GM12878 (cell line): ENCODE measurements at regions not wholly inside any gene's neighbourhood (a gene's known extent, or its start where the extent isn't known, plus 50 kb on each side); places are given as distances from the start of the nearest gene placed in this dataset.

Experiments
- ATAC-seq: fragments of 200-7000 bp; cut with Tn5 transposase; 3 replicates; pipeline ENCODE4 v1.9.1; 2020; ENCODE audit warnings: mild to moderate bottlenecking, moderate library complexity
- BruUV-seq: library from RNA; stranded (reverse); fragments of 400-500 nt; replicated peaks from 2 replicates; lab custom pipeline; 2021; lab: Mats Ljungman, UMichigan
- CTCF ChIA-PET: fragments of 300-600 bp; sonication (Branson Sonifier 250); formaldehyde crosslinking; extraction: SDS; loops from one replicate; lab custom pipeline; 2021; ENCODE audit warnings: inconsistent platforms; lab: Yijun Ruan, JAX
- POLR2A ChIA-PET: fragments of 350-600 bp; formaldehyde crosslinking; extraction: SDS; loops from one replicate; lab custom pipeline; 2021; ENCODE audit warnings: inconsistent platforms; lab: Charles Lee
- RAD21 ChIA-PET: fragments of 300-600 bp; sonication (Branson Sonifier 250); formaldehyde crosslinking; loops from one replicate; lab custom pipeline; 2023; ENCODE audit warnings: antibody characterized with exemption; ENCODE audit not compliant: unreplicated experiment; lab: Charles Lee
- SMC1A ChIA-PET: fragments of 300-600 bp; sonication (Branson Sonifier 250); formaldehyde crosslinking; loops from one replicate; lab custom pipeline; 2023; ENCODE audit not compliant: unreplicated experiment, uncharacterized antibody; lab: Charles Lee
- DNase-seq: peaks from one replicate; pipeline ENCODE4 v3.0.0-alpha.2; 2011; ENCODE audit warnings: low read depth, low spot score
- FAIRE-seq: peaks from 3 replicates; lab custom pipeline; 2011; peaks lifted over from hg19 to GRCh38; lab: Jason Lieb, UNC
- H2AFZ ChIP-seq: 2 replicates; pipeline ENCODE4 v1.6.0; 2011; ENCODE audit warnings: low read depth, low read length, control low read depth; ENCODE audit not compliant: control insufficient read depth
- H3K27ac ChIP-seq: 2 replicates; pipeline ENCODE4 v1.5.1; 2011; ENCODE audit warnings: control low read depth; ENCODE audit not compliant: control insufficient read depth, insufficient read depth
- H3K27me3 ChIP-seq, 2 experiments: replicated peaks in 1 of 2; 2 replicates each; pipeline versions ENCODE4 v1.6.0 to v1.6.1; 2011; ENCODE audit warnings: low read length in 1 of 2; ENCODE audit not compliant: control insufficient read depth in 2 of 2, insufficient read depth in 2 of 2
- H3K36me3 ChIP-seq, 2 experiments: 2 replicates each; pipeline ENCODE4 v1.5.1; 2011; ENCODE audit warnings: low read length in 1 of 2; ENCODE audit not compliant: control insufficient read depth in 2 of 2, insufficient read depth in 2 of 2
- H3K4me1 ChIP-seq: 2 replicates; pipeline ENCODE4 v1.6.1; 2011; ENCODE audit warnings: mild to moderate bottlenecking, low read length, moderate library complexity, mixed read lengths; ENCODE audit not compliant: control insufficient read depth, insufficient read depth
- H3K4me2 ChIP-seq: 2 replicates; pipeline ENCODE4 v1.6.0; 2011; ENCODE audit warnings: control low read depth; ENCODE audit not compliant: control insufficient read depth, insufficient read depth
- H3K4me3 ChIP-seq: fragments of 200-600 bp; sonication (generic); 2 replicates; pipeline ENCODE4 v1.5.1; 2016
- H3K79me2 ChIP-seq: 2 replicates; pipeline ENCODE4 v1.6.0; 2011; ENCODE audit warnings: low read length; ENCODE audit not compliant: control insufficient read depth, insufficient read depth
- H3K9ac ChIP-seq: 2 replicates; pipeline ENCODE4 v1.8.0; 2011; ENCODE audit warnings: low read length, control low read depth, mixed read lengths; ENCODE audit not compliant: control insufficient read depth, insufficient read depth
- H3K9me3 ChIP-seq: replicated peaks from 3 replicates; pipeline ENCODE4 v1.5.1; 2011; ENCODE audit warnings: mild to moderate bottlenecking, low read length; ENCODE audit not compliant: control insufficient read depth, insufficient read depth
- H4K20me1 ChIP-seq: 2 replicates; pipeline ENCODE4 v1.6.0; 2011; ENCODE audit not compliant: control insufficient read depth, insufficient read depth
- EP300 ChIP-seq, 2 experiments: fragments of 150-350 bp in 1 of 2; IDR thresholded peaks; 2 replicates each; pipeline ENCODE4 v1.6.1; 2011 to 2012; ENCODE audit warnings: low read depth in 2 of 2, low read length in 2 of 2, borderline replicate concordance in 1 of 2, improper control_type of control experiment in 1 of 2, inconsistent platforms in 1 of 2; ENCODE audit not compliant: control insufficient read depth in 1 of 2
- NFYA ChIP-seq: IDR thresholded peaks from 2 replicates; pipeline ENCODE4 v1.6.1; 2011; ENCODE audit warnings: low read depth, mild to moderate bottlenecking, low read length, improper control_type of control experiment, borderline replicate concordance
- NR2C1 ChIP-seq: fragments of 450-650 bp; IDR thresholded peaks from 2 replicates; pipeline ENCODE4 v1.6.1; 2017; ENCODE audit warnings: antibody characterized with exemption, mild to moderate bottlenecking, moderate library complexity
- NRF1 ChIP-seq: conservative IDR thresholded peaks from 2 replicates; pipeline ENCODE4 v1.6.1; 2011; ENCODE audit warnings: mild to moderate bottlenecking, low read depth, low read length, improper control_type of control experiment
- POLR2A ChIP-seq: IDR thresholded peaks from 2 replicates; pipeline ENCODE4 v1.6.1; 2011; ENCODE audit warnings: low read depth, mild to moderate bottlenecking, low read length
- POU2F2 ChIP-seq: IDR thresholded peaks from 3 replicates; pipeline ENCODE4 v1.6.1; 2011; ENCODE audit warnings: low read depth, mild to moderate bottlenecking, low read length, borderline replicate concordance
- SP1 ChIP-seq: IDR thresholded peaks from one replicate; pipeline ENCODE4 v1.6.1; 2011; ENCODE audit warnings: low read depth, low read length
- SUZ12 ChIP-seq: fragments of 200-600 bp; sonication (generic); IDR thresholded peaks from one replicate; pipeline ENCODE4 v1.6.1; 2018; ENCODE audit warnings: antibody characterized with exemption, mild to moderate bottlenecking; ENCODE audit not compliant: unreplicated experiment
- TBL1XR1 ChIP-seq: IDR thresholded peaks from 2 replicates; pipeline ENCODE4 v1.6.1; 2012; ENCODE audit warnings: low read depth, low read length, improper control_type of control experiment
- ZNF24 ChIP-seq: fragments of 450-650 bp; IDR thresholded peaks from 2 replicates; pipeline ENCODE4 v1.6.1; 2017; ENCODE audit warnings: antibody characterized with exemption, mild to moderate bottlenecking
- WGBS: methylation state at CpG from one replicate; pipeline ENCODE4 v1.1.6; 2016; ENCODE audit warnings: low lambda C conversion rate; ENCODE audit not compliant: insufficient replicate concordance, insufficient coverage; ENCODE audit errors: missing lambda C conversion rate; 5-methylcytosine and 5-hydroxymethylcytosine counted together
- in situ Hi-C: fragments of 300-500 bp; cut with MboI; formaldehyde crosslinking; loops from 9 replicates; pipeline ENCODE4 v1.14.3; 2018; ENCODE audit warnings: mixed read lengths
- intact Hi-C: fragments of 100-400 bp; cut with micrococcal nuclease; formaldehyde crosslinking; loops from one replicate; pipeline ENCODE4 v1.14.2; 2022; ENCODE audit not compliant: unreplicated experiment
- TF ChIP-seq, protein P1 (sequence below): fragments of 450-650 bp; IDR thresholded peaks from 2 replicates; pipeline ENCODE4 v1.6.1; 2018; ENCODE audit warnings: mild to moderate bottlenecking, low read depth, moderate library complexity; ENCODE audit not compliant: partially characterized antibody

GRCh38 chr6:37551867-37552266 lies 52.2 kb upstream of the CCDC167 start:
- in situ Hi-C loops: loop anchor here (10.0 kb wide), 1 partner anchor 57 kb away; the partner anchor contains the start of gene CCDC167
- ChIA-PET RAD21 (interaction anchor here (1.2 to 9.3 kb wide), 3 partner anchors 10 to 54 kb away, joined by 3 to 174 read pairs (median 4); no protein-coding TSS in a partner anchor), SMC1A (interaction anchor here (1.1 to 15.4 kb wide), 3 partner anchors 12 to 57 kb away, joined by 3 to 232 read pairs (median 6); no protein-coding TSS in a partner anchor)

More at GRCh38 chr6:37551867-37552266, 52.2 kb upstream of the CCDC167 start:
- no peak for TF ChIP-seq NR2C1
- no peak for TF ChIP-seq POLR2A
- TF ChIP-seq, protein P1, sequence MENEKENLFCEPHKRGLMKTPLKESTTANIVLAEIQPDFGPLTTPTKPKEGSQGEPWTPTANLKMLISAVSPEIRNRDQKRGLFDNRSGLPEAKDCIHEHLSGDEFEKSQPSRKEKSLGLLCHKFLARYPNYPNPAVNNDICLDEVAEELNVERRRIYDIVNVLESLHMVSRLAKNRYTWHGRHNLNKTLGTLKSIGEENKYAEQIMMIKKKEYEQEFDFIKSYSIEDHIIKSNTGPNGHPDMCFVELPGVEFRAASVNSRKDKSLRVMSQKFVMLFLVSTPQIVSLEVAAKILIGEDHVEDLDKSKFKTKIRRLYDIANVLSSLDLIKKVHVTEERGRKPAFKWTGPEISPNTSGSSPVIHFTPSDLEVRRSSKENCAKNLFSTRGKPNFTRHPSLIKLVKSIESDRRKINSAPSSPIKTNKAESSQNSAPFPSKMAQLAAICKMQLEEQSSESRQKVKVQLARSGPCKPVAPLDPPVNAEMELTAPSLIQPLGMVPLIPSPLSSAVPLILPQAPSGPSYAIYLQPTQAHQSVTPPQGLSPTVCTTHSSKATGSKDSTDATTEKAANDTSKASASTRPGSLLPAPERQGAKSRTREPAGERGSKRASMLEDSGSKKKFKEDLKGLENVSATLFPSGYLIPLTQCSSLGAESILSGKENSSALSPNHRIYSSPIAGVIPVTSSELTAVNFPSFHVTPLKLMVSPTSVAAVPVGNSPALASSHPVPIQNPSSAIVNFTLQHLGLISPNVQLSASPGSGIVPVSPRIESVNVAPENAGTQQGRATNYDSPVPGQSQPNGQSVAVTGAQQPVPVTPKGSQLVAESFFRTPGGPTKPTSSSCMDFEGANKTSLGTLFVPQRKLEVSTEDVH: no peak
- TF ChIP-seq ZNF24: no peak
- no peak for TF ChIP-seq NFYA
- TF ChIP-seq POU2F2: no peak
- no peak for TF ChIP-seq SUZ12
- TF ChIP-seq EP300 (IDR thresholded peaks at IDR 0.05; ENCODE audit: borderline replicate concordance in 1 of 2, control insufficient read depth in 1 of 2, low read depth in 2 of 2, low read length in 2 of 2): no peak
- TF ChIP-seq TBL1XR1: no peak
- TF ChIP-seq NRF1: no peak
- no peak for TF ChIP-seq SP1
- FAIRE-seq (no peak), DNase-seq (no peak), ATAC-seq (no peak)
- intact Hi-C loops: loop anchor here (10.0 kb wide), 1 partner anchor 397 kb away; no protein-coding TSS in a partner anchor
- BruUV-seq: no TSS peak
- Histone ChIP-seq H3K4me3 (no peak overlapping the region), H3K9me3 (no peaks in the 10 kb centered on the region), H3K79me2 (peaks cover 35% of the 10 kb centered on the region), H4K20me1 (no peaks in the 10 kb centered on the region), H3K27me3 (no peaks in the 10 kb centered on the region), H3K4me1 (peaks cover 86% of the 10 kb centered on the region), H3K27ac (peak overlapping the region; percentile 91), H3K9ac (peak overlapping the region; percentile 57), H3K36me3 (no peaks in the 10 kb centered on the region), H2AFZ (no peak overlapping the region), H3K4me2 (peak overlapping the region; percentile 60)
- ChIA-PET POLR2A (interaction anchor here (1.2 to 6.2 kb wide), 3 partner anchors 10 to 118 kb away, joined by 3 to 114 read pairs (median 6); no protein-coding TSS in a partner anchor), CTCF (interaction anchor here (0.9 to 16.5 kb wide), 3 partner anchors 11 to 48 kb away, joined by 4 to 235 read pairs (median 81); no protein-coding TSS in a partner anchor)
- WGBS: under 1% methylated on average over 10 of the region's 10 CpGs
